ENCODE measurements at regions not wholly inside any gene's neighbourhood (a gene's known extent, or its start where the extent isn't known, plus 50 kb on each side); places are given as distances from the start of the nearest gene placed in this dataset.

DNA sequence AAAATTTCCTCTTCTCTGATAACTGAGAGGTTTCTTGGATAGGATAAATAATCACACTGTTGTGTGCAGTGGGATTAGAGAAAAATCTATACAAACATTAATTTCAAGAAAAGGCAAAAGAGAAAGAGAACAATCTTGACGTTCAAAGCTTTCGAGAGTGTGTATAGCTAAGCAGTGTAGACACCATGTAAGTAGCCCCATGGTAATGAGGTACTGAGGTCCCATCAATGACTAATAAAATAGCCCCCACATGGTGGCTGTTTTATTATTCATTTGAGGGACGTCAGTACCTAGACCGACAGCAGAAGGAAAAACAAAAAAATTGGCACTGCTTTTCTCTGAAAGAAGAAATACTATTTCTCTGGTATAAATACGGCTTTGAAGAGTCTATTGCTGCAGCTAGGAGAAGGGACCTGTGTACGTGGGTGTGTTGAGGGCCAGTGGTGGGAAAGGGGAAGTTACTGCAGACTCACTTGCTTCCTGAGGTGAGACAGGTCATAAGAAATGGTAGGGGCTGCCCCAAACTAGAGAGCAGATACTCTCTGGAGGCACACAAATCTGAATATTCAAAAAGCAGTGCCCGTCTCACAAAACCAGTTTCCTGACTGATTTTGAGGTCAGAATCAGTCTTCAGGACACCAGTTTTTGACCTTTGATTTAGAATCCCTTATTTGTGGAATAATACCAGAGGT, 339.8 kb downstream of the EMP1 start:
- intact Hi-C loops (cut with micrococcal nuclease; ENCODE audit: unreplicated experiment) = loop anchor here (10.0 kb wide), 1 partner anchor 628 kb away; no protein-coding TSS in a partner anchor
- Histone ChIP-seq H3K4me1 (ENCODE audit: insufficient read depth, low read length, poor library complexity, severe bottlenecking) (no peaks in the 10 kb centered on the region), H3K27ac (ENCODE audit: low read depth, low read length, poor library complexity, severe bottlenecking) (no peak overlapping the region), H2AFZ (ENCODE audit: low read length) (no peak overlapping the region), H3K36me3 (ENCODE audit: insufficient read depth, low read length) (no peaks in the 10 kb centered on the region), H3K79me2 (ENCODE audit: insufficient read depth, low read depth, low read length) (no peaks in the 10 kb centered on the region), H3K9me2 (ENCODE audit: insufficient read depth, low read length) (no peaks in the 10 kb centered on the region), H4K20me1 (ENCODE audit: insufficient read depth, low read length) (no peaks in the 10 kb centered on the region), H3K9me3 (ENCODE audit: low read length) (no peaks in the 10 kb centered on the region), H3K4me3 (ENCODE audit: low read depth, low read length, poor library complexity, severe bottlenecking) (no peak overlapping the region), H3K4me2 (ENCODE audit: low read length) (no peak overlapping the region)
- BruUV-seq (replicated peaks) = no TSS peak
- peak; percentile 0 for DNase-seq (ENCODE audit: low spot score)
- TF ChIP-seq, protein P1, sequence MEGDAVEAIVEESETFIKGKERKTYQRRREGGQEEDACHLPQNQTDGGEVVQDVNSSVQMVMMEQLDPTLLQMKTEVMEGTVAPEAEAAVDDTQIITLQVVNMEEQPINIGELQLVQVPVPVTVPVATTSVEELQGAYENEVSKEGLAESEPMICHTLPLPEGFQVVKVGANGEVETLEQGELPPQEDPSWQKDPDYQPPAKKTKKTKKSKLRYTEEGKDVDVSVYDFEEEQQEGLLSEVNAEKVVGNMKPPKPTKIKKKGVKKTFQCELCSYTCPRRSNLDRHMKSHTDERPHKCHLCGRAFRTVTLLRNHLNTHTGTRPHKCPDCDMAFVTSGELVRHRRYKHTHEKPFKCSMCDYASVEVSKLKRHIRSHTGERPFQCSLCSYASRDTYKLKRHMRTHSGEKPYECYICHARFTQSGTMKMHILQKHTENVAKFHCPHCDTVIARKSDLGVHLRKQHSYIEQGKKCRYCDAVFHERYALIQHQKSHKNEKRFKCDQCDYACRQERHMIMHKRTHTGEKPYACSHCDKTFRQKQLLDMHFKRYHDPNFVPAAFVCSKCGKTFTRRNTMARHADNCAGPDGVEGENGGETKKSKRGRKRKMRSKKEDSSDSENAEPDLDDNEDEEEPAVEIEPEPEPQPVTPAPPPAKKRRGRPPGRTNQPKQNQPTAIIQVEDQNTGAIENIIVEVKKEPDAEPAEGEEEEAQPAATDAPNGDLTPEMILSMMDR (conservative IDR thresholded peaks at IDR 0.05; ENCODE audit: low read length) = no peak
- TF ChIP-seq EZH2phosphoT487 (IDR thresholded peaks at IDR 0.05; ENCODE audit: borderline replicate concordance, low read depth, low read length) = no peak
- ChIA-PET CTCF (ENCODE audit: unreplicated experiment) (interaction anchor here (1.0 kb wide), 1 partner anchor 12 kb away, joined by 3 read pairs; no protein-coding TSS in a partner anchor), POLR2A (interaction anchor here (0.6 to 0.8 kb wide), 2 partner anchors 88 to 188 kb away, joined by 3 read pairs; no protein-coding TSS in a partner anchor)

- Histone ChIP-seq H3K9me3 (ENCODE audit: low read length) (no peaks in the 10 kb centered on the region), H3K79me2 (ENCODE audit: insufficient read depth, low read depth, low read length) (no peaks in the 10 kb centered on the region), H3K4me3 (ENCODE audit: low read depth, low read length, poor library complexity, severe bottlenecking) (no peak overlapping the region), H3K4me1 (ENCODE audit: insufficient read depth, low read length, poor library complexity, severe bottlenecking) (no peaks in the 10 kb centered on the region), H4K20me1 (ENCODE audit: insufficient read depth, low read length) (no peaks in the 10 kb centered on the region), H3K9me2 (ENCODE audit: insufficient read depth, low read length) (no peaks in the 10 kb centered on the region), H3K27ac (ENCODE audit: low read depth, low read length, poor library complexity, severe bottlenecking) (no peak overlapping the region), H2AFZ (ENCODE audit: low read length) (no peak overlapping the region), H3K36me3 (ENCODE audit: insufficient read depth, low read length) (no peaks in the 10 kb centered on the region), H3K4me2 (ENCODE audit: low read length) (no peak overlapping the region)
- peak; percentile 47 for DNase-seq (ENCODE audit: low spot score)
- intact Hi-C loops (cut with micrococcal nuclease; ENCODE audit: unreplicated experiment) = loop anchor here (10.0 kb wide), 1 partner anchor 630 kb away; no protein-coding TSS in a partner anchor
- no TSS peak for BruUV-seq (replicated peaks)
- TF ChIP-seq EZH2phosphoT487 (IDR thresholded peaks at IDR 0.05; ENCODE audit: borderline replicate concordance, low read depth, low read length) = no peak
- TF ChIP-seq, protein P1 (conservative IDR thresholded peaks at IDR 0.05; ENCODE audit: low read length) = peak; percentile 87
- CTCF ChIA-PET (ENCODE audit: unreplicated experiment) = interaction anchor here (0.6 kb wide), 1 partner anchor 10 kb away, joined by 4 read pairs; no protein-coding TSS in a partner anchor
- POLR2A ChIA-PET = no interaction called here
Measured at GRCh38 chr12:13534645-13535398, 338.3 kb downstream of the EMP1 start.
